ENCODE measurements at regions not wholly inside any gene's neighbourhood (a gene's known extent, or its start where the extent isn't known, plus 50 kb on each side); places are given as distances from the start of the nearest gene placed in this dataset.

GRCh38 chr3:25906132-25906906 lies 116.4 kb downstream of the OXSM start:
- TF ChIP-seq CTCF (conservative IDR thresholded peaks at IDR 0.05) (no peak), ZFX (IDR thresholded peaks at IDR 0.05) (no peak)
